Fibroblast of pulmonary artery (primary cell): ENCODE measurements at regions not wholly inside any gene's neighbourhood (a gene's known extent, or its start where the extent isn't known, plus 50 kb on each side); places are given as distances from the start of the nearest gene placed in this dataset.

Source experiments
- DNase-seq: peaks from one replicate; pipeline ENCODE4 v3.0.0-alpha.2; 2010; ENCODE audit warnings: low read depth
- H3K4me3 ChIP-seq: replicated peaks from 2 replicates; pipeline ENCODE4 v1.5.1; 2011; ENCODE audit warnings: low read depth, mild to moderate bottlenecking, control low read depth, low read length, moderate library complexity
- TF ChIP-seq, protein P1 (sequence below): IDR thresholded peaks from 2 replicates; pipeline ENCODE4 v1.5.1; 2011; ENCODE audit warnings: mild to moderate bottlenecking, control low read depth, low read length, inconsistent platforms; ENCODE audit errors: missing control alignments

DNA sequence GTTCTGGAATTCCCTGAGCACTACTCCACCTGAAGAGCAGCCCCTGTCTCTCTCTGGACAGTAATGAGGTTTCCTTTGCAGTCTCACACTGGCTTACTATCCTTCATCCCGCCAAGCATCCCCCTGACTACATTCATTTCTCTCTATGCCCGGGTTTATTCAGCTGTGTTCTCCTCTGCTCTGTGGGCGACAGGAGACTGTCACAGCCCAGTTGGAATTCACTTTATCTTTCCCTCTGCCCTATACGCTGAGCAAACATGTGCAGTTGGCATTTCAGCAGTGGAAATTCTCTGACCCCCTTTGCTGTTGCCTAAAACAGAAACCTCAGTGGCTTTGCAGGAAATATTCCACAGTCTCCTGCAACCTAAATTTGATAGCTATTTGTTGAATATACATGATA is 83.5 kb upstream of the MAX start:
- TF ChIP-seq, protein P1, sequence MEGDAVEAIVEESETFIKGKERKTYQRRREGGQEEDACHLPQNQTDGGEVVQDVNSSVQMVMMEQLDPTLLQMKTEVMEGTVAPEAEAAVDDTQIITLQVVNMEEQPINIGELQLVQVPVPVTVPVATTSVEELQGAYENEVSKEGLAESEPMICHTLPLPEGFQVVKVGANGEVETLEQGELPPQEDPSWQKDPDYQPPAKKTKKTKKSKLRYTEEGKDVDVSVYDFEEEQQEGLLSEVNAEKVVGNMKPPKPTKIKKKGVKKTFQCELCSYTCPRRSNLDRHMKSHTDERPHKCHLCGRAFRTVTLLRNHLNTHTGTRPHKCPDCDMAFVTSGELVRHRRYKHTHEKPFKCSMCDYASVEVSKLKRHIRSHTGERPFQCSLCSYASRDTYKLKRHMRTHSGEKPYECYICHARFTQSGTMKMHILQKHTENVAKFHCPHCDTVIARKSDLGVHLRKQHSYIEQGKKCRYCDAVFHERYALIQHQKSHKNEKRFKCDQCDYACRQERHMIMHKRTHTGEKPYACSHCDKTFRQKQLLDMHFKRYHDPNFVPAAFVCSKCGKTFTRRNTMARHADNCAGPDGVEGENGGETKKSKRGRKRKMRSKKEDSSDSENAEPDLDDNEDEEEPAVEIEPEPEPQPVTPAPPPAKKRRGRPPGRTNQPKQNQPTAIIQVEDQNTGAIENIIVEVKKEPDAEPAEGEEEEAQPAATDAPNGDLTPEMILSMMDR: no peak
- no peak overlapping the region for H3K4me3 ChIP-seq
- DNase-seq: no peak

DNA sequence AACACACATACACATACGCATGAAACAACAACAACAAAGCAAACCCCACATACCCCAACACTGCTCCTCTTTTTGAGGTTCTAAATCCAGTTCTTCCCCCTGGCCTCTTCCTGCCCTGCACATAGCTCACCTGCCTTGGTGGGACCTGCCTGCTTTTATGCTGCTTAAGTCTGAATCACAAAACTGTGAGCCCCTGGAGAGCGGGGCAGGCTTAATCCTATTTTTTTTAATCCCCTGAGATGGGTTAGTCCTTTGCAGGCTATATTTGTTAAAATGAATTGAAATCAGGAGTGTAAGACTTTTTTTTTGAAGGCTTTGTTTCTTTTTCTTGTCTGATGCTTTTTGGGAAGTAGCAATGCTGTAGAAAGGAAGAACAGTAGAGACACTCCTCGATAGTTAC is 84.6 kb upstream of the MAX start:
- no peak overlapping the region for H3K4me3 ChIP-seq
- DNase-seq: no peak
- TF ChIP-seq, protein P1: no peak

DNA sequence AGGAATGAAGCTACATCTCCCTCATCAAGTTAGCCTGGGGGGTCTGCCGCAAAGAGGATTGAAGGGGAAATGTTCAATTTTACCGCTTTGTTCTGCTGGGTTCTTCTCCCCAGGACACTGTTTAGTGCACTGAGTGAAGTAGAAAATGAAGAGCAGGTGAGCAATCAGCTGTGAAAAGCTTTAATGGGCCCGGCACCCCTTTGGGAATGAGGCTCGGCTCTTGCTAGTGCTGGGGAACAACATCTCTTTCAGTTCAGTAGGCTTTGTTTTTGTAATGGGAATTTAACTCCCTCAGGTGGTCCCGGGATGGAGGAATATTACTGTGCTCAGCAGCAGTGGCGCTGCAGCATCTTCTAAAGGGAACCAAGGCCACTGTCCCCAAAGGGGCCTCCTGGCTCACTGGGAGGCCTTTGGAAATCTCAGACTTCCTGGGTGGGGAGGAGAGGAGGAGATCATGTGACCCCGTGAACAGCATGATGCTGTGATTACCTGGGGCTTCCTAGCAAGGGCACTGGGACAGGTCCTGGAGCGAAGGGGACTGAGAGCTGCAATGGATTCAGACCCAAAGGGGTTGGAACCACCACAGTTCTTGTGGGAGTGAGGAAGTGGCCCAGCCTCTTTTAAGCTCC is 85.2 kb upstream of the MAX start:
- TF ChIP-seq, protein P1: no peak

DNA sequence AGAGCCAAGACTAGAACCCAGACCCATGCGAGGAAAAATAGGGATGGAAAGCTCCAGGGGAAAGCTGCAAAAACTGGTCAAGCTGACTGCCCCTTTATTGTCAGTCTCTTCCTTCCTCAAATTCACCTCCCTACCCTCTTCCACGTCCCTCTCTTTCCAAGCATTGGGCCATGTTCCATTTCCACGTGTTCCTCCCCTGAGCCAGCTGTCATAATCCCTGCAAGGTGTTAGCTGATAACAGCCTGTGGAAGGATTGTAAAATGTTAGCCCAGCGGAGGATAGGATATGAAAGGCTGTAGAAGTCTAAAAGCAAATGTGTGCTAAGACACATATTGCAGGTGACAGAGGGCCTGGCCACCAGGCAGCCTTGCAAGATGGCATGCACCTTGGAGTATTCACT is 88.0 kb upstream of the MAX start:
- TF ChIP-seq, protein P1: no peak

More for the DNA sequence above, 85.2 kb upstream of the MAX start:
- no peak overlapping the region for H3K4me3 ChIP-seq
- no peak for DNase-seq

DNA sequence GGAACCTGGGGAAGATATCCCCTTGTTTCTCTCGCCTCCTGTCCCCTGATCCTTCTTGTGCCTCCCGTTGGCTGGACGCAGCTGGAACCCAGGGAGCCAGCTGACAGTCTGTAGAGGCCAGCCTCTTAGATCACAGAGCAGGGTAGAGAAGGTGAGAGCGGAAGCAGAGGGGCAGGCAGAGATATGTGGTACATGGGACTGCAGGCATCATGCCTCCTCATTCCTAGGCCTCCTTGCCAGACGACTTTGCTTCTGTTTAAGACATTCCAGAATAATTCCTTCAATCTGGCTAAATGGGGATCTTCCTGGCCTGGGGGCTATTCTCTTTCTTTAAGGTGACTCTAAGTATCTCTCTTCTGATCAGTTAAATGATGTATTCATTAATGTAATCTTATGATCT is 89.4 kb upstream of the MAX start:
- TF ChIP-seq, protein P1: no peak
- no peak for DNase-seq
- no peak overlapping the region for H3K4me3 ChIP-seq

More for the DNA sequence above, 88.0 kb upstream of the MAX start:
- no peak for DNase-seq
- no peak overlapping the region for H3K4me3 ChIP-seq

DNA sequence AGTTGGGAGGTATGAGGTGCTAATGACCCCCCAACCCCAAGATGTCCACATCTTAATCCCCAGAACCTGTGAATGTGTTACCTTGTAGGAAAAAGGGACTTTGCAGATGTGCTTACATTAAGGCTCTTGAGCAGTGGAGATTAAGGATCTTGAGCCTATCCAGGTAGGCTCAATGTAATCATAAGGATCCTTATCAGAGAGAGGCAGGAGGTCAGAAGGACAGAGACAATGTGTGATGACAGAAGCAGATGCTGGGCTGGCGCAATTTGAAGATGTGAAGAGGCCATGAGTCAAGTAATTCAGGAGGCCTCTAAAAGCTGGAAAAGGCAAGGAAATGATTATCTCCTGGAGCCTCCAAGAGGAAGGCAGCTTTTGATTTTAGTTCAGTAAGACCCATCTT is 90.4 kb upstream of the MAX start:
- DNase-seq: no peak
- no peak overlapping the region for H3K4me3 ChIP-seq
- TF ChIP-seq, protein P1: no peak

DNA sequence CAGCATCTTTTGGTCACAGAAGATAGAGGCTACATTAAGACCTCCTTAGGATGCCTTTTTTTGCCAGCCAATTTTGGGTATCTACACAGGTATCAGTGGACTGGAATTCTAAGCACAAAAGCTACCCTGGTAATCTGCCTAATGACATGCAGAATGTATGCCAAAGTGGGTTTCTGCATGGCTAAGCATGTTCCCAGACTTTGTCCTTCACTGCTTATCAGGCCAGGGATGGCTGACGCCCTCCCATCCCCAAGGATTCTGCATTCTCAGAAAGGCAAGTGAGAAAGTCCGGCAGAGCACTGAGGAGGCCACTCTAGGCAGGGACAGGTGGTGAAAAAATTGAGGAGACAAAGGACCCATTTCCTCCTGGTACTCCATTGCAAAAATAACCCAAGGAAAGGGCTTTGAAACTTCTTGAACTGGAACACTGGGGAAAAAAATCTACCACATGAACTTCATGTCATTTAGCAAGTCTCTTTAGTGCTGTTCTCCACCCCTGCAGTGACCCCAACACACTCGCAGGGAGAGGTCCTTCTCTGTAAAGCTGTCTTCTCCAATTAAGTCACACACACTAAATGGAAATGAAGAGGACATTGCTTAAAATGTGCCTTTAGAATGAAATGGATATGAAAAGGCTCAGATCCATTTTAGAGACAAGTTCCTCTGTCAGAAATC is 91.7 kb upstream of the MAX start:
- TF ChIP-seq, protein P1: no peak

More for the DNA sequence above, 91.7 kb upstream of the MAX start:
- DNase-seq: no peak
- no peak overlapping the region for H3K4me3 ChIP-seq
